AG04450 (cell line): ENCODE measurements at regions not wholly inside any gene's neighbourhood (a gene's known extent, or its start where the extent isn't known, plus 50 kb on each side); places are given as distances from the start of the nearest gene placed in this dataset.
"Not testable (repeated sequence)": the region's sequence is repeated elsewhere in the genome, so short reads cannot be mapped to it uniquely, and the experiment has no call there.

Source experiments
- CTCF ChIA-PET: fragments of 300-600, 350-600 bp; formaldehyde crosslinking; extraction: SDS; loops from one replicate; lab custom pipeline; 2022; ENCODE audit warnings: antibody characterized with exemption, inconsistent platforms; lab: Charles Lee
- POLR2A ChIA-PET: fragments of 350-600 bp; formaldehyde crosslinking; extraction: SDS; loops from one replicate; lab custom pipeline; 2021; ENCODE audit warnings: antibody characterized with exemption, inconsistent platforms; lab: Yijun Ruan, JAX
- DNase-seq: peaks from one replicate; pipeline ENCODE4 v3.0.0-alpha.2; 2011; ENCODE audit warnings: low read depth, low spot score
- H3K27ac ChIP-seq: one replicate; pipeline ENCODE4 v1.5.1; 2012; ENCODE audit warnings: low read depth, low read length, control low read depth
- H3K27me3 ChIP-seq: one replicate; pipeline ENCODE4 v1.6.0; 2012; ENCODE audit warnings: low read length; ENCODE audit not compliant: control insufficient read depth, insufficient read depth
- H3K4me3 ChIP-seq: 2 replicates; pipeline ENCODE4 v1.5.1; 2011; ENCODE audit warnings: mild to moderate bottlenecking, low read depth, low read length, control low read depth
- H3K9me3 ChIP-seq: 2 replicates; pipeline ENCODE4 v1.5.1; 2012; ENCODE audit warnings: low read length; ENCODE audit not compliant: control insufficient read depth, insufficient read depth
- CTCF ChIP-seq: IDR thresholded peaks from 2 replicates; pipeline ENCODE4 v1.5.1; 2011; ENCODE audit warnings: low read depth, low read length, control low read depth, inconsistent platforms

- H3K27ac ChIP-seq, H3K4me3 ChIP-seq, CTCF ChIA-PET, H3K9me3 ChIP-seq, POLR2A ChIA-PET, H3K27me3 ChIP-seq, DNase-seq: not testable (repeated sequence)
Observed at GRCh38 chr9:22508354-22508753, 61.7 kb downstream of the DMRTA1 start.

- Histone ChIP-seq H3K9me3 (no peaks in the 10 kb centered on the region), H3K27me3 (no peaks in the 10 kb centered on the region), H3K4me3 (no peak overlapping the region), H3K27ac (no peak overlapping the region)
- POLR2A ChIA-PET = no interaction called here
- TF ChIP-seq CTCF = no peak
- no peak for DNase-seq
- CTCF ChIA-PET = no interaction called here
Observed at GRCh38 chr9:22508790-22509189, 62.2 kb downstream of the DMRTA1 start.

DNA sequence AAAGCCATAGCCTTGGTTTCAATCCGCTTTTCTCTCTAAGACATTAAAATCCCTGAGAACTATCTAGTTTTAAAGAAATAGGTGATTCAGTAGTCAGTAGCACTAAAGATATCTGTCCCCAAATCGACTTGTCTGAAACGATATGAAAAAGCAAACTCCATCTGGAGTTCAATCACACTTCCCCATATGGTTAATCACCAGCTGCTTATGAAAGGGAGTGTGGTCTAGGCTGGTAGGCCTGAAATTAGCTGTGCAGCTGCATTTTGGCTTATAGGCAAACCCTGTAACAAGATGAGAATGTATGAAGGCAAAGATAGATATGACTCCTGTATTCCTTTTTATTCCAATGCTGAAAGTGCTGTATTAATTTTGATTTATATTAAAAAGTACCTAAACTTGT, 65.9 kb downstream of the DMRTA1 start:
- no peak for DNase-seq
- CTCF ChIA-PET = no interaction called here
- no peak overlapping the region for H3K27ac ChIP-seq
- TF ChIP-seq CTCF = no peak
- no peaks in the 10 kb centered on the region for H3K27me3 ChIP-seq
- no peaks in the 10 kb centered on the region for H3K9me3 ChIP-seq
- POLR2A ChIA-PET = no interaction called here
- no peak overlapping the region for H3K4me3 ChIP-seq

GRCh38 chr9:22514871-22515270, 68.2 kb downstream of the DMRTA1 start:
- TF ChIP-seq CTCF = no peak
- ChIA-PET POLR2A (no interaction called here), CTCF (no interaction called here)
- H3K9me3 ChIP-seq = no peaks in the 10 kb centered on the region
- no peak overlapping the region for H3K27ac ChIP-seq
- H3K27me3 ChIP-seq = no peaks in the 10 kb centered on the region
- DNase-seq = no peak
- H3K4me3 ChIP-seq = no peak overlapping the region

DNA sequence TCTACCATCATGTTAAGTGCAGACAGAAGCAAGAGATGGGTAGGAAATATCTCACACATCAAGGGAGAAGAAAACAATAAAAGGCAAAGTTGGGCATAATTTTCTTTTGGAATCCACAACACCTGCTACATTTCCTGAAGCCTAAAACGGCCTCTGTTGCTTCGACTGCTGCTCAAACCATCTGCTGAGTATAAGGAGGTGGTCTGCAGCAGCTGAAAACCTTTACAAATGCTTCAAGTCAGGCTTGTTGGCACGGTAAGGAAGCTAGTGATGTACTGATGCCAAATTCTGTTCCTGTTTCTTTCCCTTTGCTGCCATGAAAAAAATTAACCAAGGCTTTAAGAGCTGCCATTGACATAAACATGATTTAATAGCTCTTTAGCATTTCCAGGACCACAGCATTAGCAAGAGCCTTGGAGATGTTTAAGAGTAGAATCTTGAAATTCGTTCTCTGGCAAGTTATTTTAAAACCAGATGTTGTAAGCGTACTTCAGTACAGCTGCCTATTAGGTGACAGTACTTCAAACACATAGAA, 75.6 kb downstream of the DMRTA1 start:
- no peaks in the 10 kb centered on the region for H3K9me3 ChIP-seq
- no peak for TF ChIP-seq CTCF

More for the DNA sequence above, 75.6 kb downstream of the DMRTA1 start:
- Histone ChIP-seq H3K27me3 (no peaks in the 10 kb centered on the region), H3K27ac (no peak overlapping the region), H3K4me3 (no peak overlapping the region)
- POLR2A ChIA-PET = no interaction called here
- CTCF ChIA-PET = no interaction called here
- DNase-seq = no peak
